GM15510 (cell line): ENCODE measurements at regions not wholly inside any gene's neighbourhood (a gene's known extent, or its start where the extent isn't known, plus 50 kb on each side); places are given as distances from the start of the nearest gene placed in this dataset.

ENCODE experiments used
- POLR2A ChIP-seq: IDR thresholded peaks from 3 replicates; pipeline ENCODE4 v1.6.1; 2011; ENCODE audit warnings: borderline replicate concordance; ENCODE audit not compliant: insufficient read length; ENCODE audit errors: extremely low read depth

- TF ChIP-seq POLR2A, result no peak
These were observed 1115.0 kb downstream of the BRD1 start for GRCh38 chr22:48712558-48713271.

GRCh38 chr22:48711669-48712068, 1116.0 kb downstream of the BRD1 start:
- no peak for TF ChIP-seq POLR2A

- no peak for TF ChIP-seq POLR2A
These were observed 1116.6 kb downstream of the BRD1 start for GRCh38 chr22:48711031-48711431.

GRCh38 chr22:48710410-48710809, 1117.3 kb downstream of the BRD1 start:
- no peak for TF ChIP-seq POLR2A

GRCh38 chr22:48709976-48710375, 1117.7 kb downstream of the BRD1 start:
- no peak for TF ChIP-seq POLR2A

GRCh38 chr22:48709453-48709852, 1118.2 kb downstream of the BRD1 start:
- TF ChIP-seq POLR2A, result no peak

GRCh38 chr22:48708558-48709245, 1119.0 kb downstream of the BRD1 start:
- no peak for TF ChIP-seq POLR2A

- TF ChIP-seq POLR2A, result no peak
These were observed 1119.7 kb downstream of the BRD1 start for GRCh38 chr22:48707763-48708557.

GRCh38 chr22:48706934-48707762, 1120.5 kb downstream of the BRD1 start:
- no peak for TF ChIP-seq POLR2A

- TF ChIP-seq POLR2A, result no peak
These were observed 1121.6 kb downstream of the BRD1 start for GRCh38 chr22:48705917-48706605.

- no peak for TF ChIP-seq POLR2A
These were observed 1122.3 kb downstream of the BRD1 start for GRCh38 chr22:48705159-48705916.

- TF ChIP-seq POLR2A, result no peak
These were observed 1123.3 kb downstream of the BRD1 start for GRCh38 chr22:48704335-48704734.

GRCh38 chr22:48703265-48703941, 1124.3 kb downstream of the BRD1 start:
- no peak for TF ChIP-seq POLR2A
